ENCODE measurements at regions not wholly inside any gene's neighbourhood (a gene's known extent, or its start where the extent isn't known, plus 50 kb on each side); places are given as distances from the start of the nearest gene placed in this dataset.

DNA sequence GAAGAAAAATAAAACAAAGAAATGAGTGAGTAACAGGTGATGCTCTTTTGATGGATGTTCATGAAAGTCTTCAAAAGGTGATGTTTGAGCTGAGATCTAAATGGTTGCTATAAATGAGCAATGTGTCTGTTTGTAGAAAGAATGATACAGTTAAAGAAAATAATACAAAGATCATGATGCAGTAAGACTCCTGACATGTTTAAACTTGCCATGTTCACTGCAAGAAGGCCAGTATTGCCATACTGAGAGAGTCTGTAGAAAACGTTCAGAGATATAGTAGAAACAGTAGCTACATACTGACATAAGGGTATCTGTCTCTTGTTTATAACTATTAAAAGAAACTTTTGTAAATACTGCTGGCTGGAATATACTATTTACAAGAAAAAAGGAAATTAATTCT is 1609.2 kb upstream of the ACO1 start:
- TF ChIP-seq, protein P1, sequence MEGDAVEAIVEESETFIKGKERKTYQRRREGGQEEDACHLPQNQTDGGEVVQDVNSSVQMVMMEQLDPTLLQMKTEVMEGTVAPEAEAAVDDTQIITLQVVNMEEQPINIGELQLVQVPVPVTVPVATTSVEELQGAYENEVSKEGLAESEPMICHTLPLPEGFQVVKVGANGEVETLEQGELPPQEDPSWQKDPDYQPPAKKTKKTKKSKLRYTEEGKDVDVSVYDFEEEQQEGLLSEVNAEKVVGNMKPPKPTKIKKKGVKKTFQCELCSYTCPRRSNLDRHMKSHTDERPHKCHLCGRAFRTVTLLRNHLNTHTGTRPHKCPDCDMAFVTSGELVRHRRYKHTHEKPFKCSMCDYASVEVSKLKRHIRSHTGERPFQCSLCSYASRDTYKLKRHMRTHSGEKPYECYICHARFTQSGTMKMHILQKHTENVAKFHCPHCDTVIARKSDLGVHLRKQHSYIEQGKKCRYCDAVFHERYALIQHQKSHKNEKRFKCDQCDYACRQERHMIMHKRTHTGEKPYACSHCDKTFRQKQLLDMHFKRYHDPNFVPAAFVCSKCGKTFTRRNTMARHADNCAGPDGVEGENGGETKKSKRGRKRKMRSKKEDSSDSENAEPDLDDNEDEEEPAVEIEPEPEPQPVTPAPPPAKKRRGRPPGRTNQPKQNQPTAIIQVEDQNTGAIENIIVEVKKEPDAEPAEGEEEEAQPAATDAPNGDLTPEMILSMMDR (IDR thresholded peaks at IDR 0.05) = no peak
- no peak for TF ChIP-seq POLR2A (IDR thresholded peaks at IDR 0.05)
